Ovary (tissue), 7 donors: ENCODE measurements at regions not wholly inside any gene's neighbourhood (a gene's known extent, or its start where the extent isn't known, plus 50 kb on each side); places are given as distances from the start of the nearest gene placed in this dataset.

Experiments used
- DNase-seq, 5 donors: peaks; one replicate each; pipeline ENCODE4 v3.0.0-alpha.2; 2019 to 2020
- H3K27ac ChIP-seq, 2 donors: fragments of 200-600 bp; one replicate each; pipeline versions ENCODE4 v1.5.1 to v1.8.0; 2019 to 2022
- H3K27me3 ChIP-seq: fragments of 200-600 bp; one replicate; pipeline ENCODE4 v1.8.0; 2022
- H3K36me3 ChIP-seq: fragments of 200-600 bp; sonication (generic); one replicate; pipeline ENCODE4 v1.5.1; 2019
- H3K4me1 ChIP-seq: one replicate; pipeline ENCODE4 v1.8.1; 2013; ENCODE audit warnings: mild to moderate bottlenecking, moderate library complexity; ENCODE audit not compliant: insufficient read depth
- H3K4me3 ChIP-seq: fragments of 200-600 bp; sonication (generic); one replicate; pipeline ENCODE4 v1.5.1; 2017
- H3K9me3 ChIP-seq, 2 donors: fragments of 200-600 bp in 1 of 2; sonication (generic) in 1 of 2; one replicate each; pipeline versions ENCODE4 v1.5.1 to v1.8.1; 2013 to 2019; ENCODE audit warnings: mild to moderate bottlenecking in 1 of 2, moderate library complexity in 1 of 2
- EP300 ChIP-seq: sonication (generic); formaldehyde crosslinking; IDR thresholded peaks from one replicate; pipeline ENCODE4 v1.6.1; 2017; ENCODE audit warnings: antibody characterized with exemption
- POLR2A ChIP-seq: fragments of 450-650 bp; IDR thresholded peaks from one replicate; pipeline ENCODE4 v1.6.1; 2017; ENCODE audit warnings: antibody characterized with exemption, mild to moderate bottlenecking, moderate library complexity
- WGBS, 3 donors: extraction: QIAGEN DNeasy Blood & Tissue Kit in 1 of 3; methylation state at CpG; one replicate each; pipeline versions ENCODE4 v1.1.5 to v1.1.7; 2013 to 2017; 5-methylcytosine and 5-hydroxymethylcytosine counted together
- intact Hi-C, 4 donors: fragments of 100-400 bp; cut with DNase I; formaldehyde crosslinking; loops; one replicate each; pipeline versions ENCODE4 v1.11.0 to v1.15.1; 2022 to 2023
- TF ChIP-seq, protein P1 (sequence below), 3 donors: fragments of 450-650 bp in 2 of 3; fragments of 200-600 bp in 1 of 3; IDR thresholded peaks; one replicate each; pipeline versions ENCODE4 v1.5.1 to v1.8.0; 2016 to 2022; ENCODE audit warnings: antibody characterized with exemption in 3 of 3, mild to moderate bottlenecking in 1 of 3
- donor health status: DM: no; HTN: no; CAD: no; lungs with moderate emphysema.
- donor health status: DM: no; HTN: no; CAD: no.
- donor health status: Bipolar disorder and iron deficiency.
- donor health status: DM: no; HTN: no; CAD: no.
- donor health status: DM: yes; HTN: yes; CAD: no.

GRCh38 chr19:34595683-34596082 lies 81.3 kb downstream of the SCGB2B2 start:
- 61 to 80% (median 63%) methylated on average over 10 of the region's 10 CpGs for WGBS, 3 donors
- Histone ChIP-seq H3K27me3 (no peaks in the 10 kb centered on the region), H3K27ac (no peak overlapping the region), H3K36me3 (no peaks in the 10 kb centered on the region), H3K4me1 (peaks cover 3% of the 10 kb centered on the region), H3K9me3 (no peaks in the 10 kb centered on the region), H3K4me3 (no peak overlapping the region)
- no peak for DNase-seq
- intact Hi-C loops = no loop called here
- TF ChIP-seq, protein P1, sequence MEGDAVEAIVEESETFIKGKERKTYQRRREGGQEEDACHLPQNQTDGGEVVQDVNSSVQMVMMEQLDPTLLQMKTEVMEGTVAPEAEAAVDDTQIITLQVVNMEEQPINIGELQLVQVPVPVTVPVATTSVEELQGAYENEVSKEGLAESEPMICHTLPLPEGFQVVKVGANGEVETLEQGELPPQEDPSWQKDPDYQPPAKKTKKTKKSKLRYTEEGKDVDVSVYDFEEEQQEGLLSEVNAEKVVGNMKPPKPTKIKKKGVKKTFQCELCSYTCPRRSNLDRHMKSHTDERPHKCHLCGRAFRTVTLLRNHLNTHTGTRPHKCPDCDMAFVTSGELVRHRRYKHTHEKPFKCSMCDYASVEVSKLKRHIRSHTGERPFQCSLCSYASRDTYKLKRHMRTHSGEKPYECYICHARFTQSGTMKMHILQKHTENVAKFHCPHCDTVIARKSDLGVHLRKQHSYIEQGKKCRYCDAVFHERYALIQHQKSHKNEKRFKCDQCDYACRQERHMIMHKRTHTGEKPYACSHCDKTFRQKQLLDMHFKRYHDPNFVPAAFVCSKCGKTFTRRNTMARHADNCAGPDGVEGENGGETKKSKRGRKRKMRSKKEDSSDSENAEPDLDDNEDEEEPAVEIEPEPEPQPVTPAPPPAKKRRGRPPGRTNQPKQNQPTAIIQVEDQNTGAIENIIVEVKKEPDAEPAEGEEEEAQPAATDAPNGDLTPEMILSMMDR (IDR thresholded peaks at IDR 0.05) = no peak
- TF ChIP-seq EP300 = no peak
- TF ChIP-seq POLR2A = no peak

DNA sequence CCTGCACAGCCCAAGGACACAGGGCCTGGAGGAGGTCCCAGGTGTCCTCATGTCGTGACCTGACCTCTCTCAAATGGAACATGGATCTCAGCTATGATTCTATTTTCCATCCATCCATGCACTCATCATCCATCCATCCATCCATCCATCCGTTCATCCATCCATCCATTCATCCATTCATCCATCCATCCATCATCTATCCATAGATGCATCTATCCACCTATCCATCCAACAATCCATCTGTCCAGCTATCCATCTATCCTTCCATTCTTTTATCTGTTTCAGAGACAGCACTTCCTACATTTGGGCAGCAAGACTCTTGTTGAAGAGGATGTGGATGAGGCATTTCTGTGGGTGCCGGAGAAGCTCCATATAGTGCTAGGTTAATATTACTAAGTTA lies 86.7 kb downstream of the SCGB2B2 start:
- intact Hi-C loops = no loop called here
- Histone ChIP-seq H3K9me3 (no peaks in the 10 kb centered on the region), H3K4me1 (peaks cover 3% of the 10 kb centered on the region), H3K4me3 (no peak overlapping the region), H3K27me3 (no peaks in the 10 kb centered on the region), H3K27ac (no peak overlapping the region), H3K36me3 (no peaks in the 10 kb centered on the region)
- TF ChIP-seq POLR2A (no peak), EP300 (no peak)
- TF ChIP-seq, protein P1 (IDR thresholded peaks at IDR 0.05) = no peak
- WGBS, 3 donors = 93 to 97% (median 95%) methylated on average over 3 of the region's 3 CpGs
- no peak for DNase-seq

- Histone ChIP-seq H3K4me3 (no peak overlapping the region), H3K9me3 (no peaks in the 10 kb centered on the region), H3K27ac (no peak overlapping the region), H3K27me3 (no peaks in the 10 kb centered on the region), H3K4me1 (peaks cover 3% of the 10 kb centered on the region), H3K36me3 (no peaks in the 10 kb centered on the region)
- TF ChIP-seq POLR2A = no peak
- TF ChIP-seq, protein P1 (IDR thresholded peaks at IDR 0.05) = no peak
- no peak for TF ChIP-seq EP300
- intact Hi-C loops = no loop called here
- DNase-seq = no peak
- 57 to 60% (median 59%) methylated on average over 2 of the region's 2 CpGs for WGBS, 3 donors
These were observed 87.2 kb downstream of the SCGB2B2 start for GRCh38 chr19:34589730-34590129.

DNA sequence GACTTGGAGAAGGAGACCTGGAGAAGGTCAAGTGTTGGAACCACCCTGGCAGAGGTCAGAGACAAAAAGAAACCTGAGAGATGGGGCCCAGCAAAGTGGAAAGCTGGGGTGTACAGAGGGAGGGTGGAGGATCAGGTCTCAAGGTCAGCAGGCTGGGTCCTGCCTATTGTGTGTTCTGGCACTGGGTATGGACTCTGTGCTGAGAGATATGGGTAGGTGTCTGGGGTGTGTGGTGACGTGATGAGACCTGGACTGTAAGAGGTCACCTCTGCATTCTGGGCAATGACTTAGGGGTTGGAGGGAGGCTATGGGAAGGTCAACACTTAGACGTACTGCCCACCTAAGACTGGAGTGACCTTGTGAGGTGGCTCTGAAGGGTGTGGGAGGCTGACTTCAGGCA lies 88.1 kb downstream of the SCGB2B2 start:
- Histone ChIP-seq H3K27me3 (no peaks in the 10 kb centered on the region), H3K4me3 (no peak overlapping the region), H3K36me3 (no peaks in the 10 kb centered on the region), H3K4me1 (no peaks in the 10 kb centered on the region), H3K27ac (no peak overlapping the region), H3K9me3 (no peaks in the 10 kb centered on the region)
- no peak for DNase-seq
- TF ChIP-seq POLR2A (no peak), EP300 (no peak)
- TF ChIP-seq, protein P1 (IDR thresholded peaks at IDR 0.05) = no peak
- WGBS, 3 donors = 60 to 81% (median 72%) methylated on average over 2 of the region's 2 CpGs
- intact Hi-C loops = no loop called here

DNA sequence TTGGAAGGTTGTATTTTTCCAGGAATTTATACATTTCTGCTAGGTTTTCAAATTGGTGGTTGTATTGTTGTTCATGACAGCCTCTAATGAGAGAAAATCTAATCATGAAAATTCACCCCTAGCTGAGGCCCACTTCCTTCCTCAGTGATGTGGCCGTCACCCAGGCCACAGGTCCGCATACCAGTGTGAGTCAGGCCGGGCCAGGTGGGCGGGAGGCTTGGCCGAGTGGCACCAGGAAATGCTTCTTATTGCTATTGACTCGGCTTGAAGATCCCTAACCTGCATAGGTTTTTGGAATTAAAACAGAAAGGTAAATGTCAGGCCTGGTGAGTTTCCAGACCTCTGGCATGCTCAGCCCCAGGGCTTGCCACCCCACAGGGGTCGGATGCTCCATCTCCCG lies 88.7 kb downstream of the SCGB2B2 start:
- Histone ChIP-seq H3K27me3 (no peaks in the 10 kb centered on the region), H3K36me3 (no peaks in the 10 kb centered on the region), H3K4me3 (no peak overlapping the region), H3K4me1 (no peaks in the 10 kb centered on the region), H3K27ac (no peak overlapping the region), H3K9me3 (no peaks in the 10 kb centered on the region)
- intact Hi-C loops = no loop called here
- TF ChIP-seq POLR2A (no peak), EP300 (no peak)
- TF ChIP-seq, protein P1 (IDR thresholded peaks at IDR 0.05) = no peak
- WGBS, 3 donors = 82 to 89% (median 85%) methylated on average over 8 of the region's 8 CpGs
- DNase-seq = no peak
